C4-2B (cell line): ENCODE measurements at regions not wholly inside any gene's neighbourhood (a gene's known extent, or its start where the extent isn't known, plus 50 kb on each side); places are given as distances from the start of the nearest gene placed in this dataset.

Experiments
- ZFX ChIP-seq: fragments of 450-650 bp; IDR thresholded peaks from 2 replicates; pipeline ENCODE4 v1.6.1; 2017
- TF ChIP-seq, protein P1 (sequence below): fragments of 450-650 bp; conservative IDR thresholded peaks from 2 replicates; pipeline ENCODE4 v1.5.1; 2017; ENCODE audit warnings: mild to moderate bottlenecking

GRCh38 chr17:62162898-62163297, 97.8 kb upstream of the MED13 start:
- TF ChIP-seq, protein P1, sequence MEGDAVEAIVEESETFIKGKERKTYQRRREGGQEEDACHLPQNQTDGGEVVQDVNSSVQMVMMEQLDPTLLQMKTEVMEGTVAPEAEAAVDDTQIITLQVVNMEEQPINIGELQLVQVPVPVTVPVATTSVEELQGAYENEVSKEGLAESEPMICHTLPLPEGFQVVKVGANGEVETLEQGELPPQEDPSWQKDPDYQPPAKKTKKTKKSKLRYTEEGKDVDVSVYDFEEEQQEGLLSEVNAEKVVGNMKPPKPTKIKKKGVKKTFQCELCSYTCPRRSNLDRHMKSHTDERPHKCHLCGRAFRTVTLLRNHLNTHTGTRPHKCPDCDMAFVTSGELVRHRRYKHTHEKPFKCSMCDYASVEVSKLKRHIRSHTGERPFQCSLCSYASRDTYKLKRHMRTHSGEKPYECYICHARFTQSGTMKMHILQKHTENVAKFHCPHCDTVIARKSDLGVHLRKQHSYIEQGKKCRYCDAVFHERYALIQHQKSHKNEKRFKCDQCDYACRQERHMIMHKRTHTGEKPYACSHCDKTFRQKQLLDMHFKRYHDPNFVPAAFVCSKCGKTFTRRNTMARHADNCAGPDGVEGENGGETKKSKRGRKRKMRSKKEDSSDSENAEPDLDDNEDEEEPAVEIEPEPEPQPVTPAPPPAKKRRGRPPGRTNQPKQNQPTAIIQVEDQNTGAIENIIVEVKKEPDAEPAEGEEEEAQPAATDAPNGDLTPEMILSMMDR, result no peak
- no peak for TF ChIP-seq ZFX
